Spleen (tissue), 7 donors: ENCODE measurements at regions not wholly inside any gene's neighbourhood (a gene's known extent, or its start where the extent isn't known, plus 50 kb on each side); places are given as distances from the start of the nearest gene placed in this dataset.

ENCODE experiments used
- POLR2A ChIP-seq, 3 donors: fragments of 450-650 bp; IDR thresholded peaks; one replicate each; pipeline ENCODE4 v1.5.1; 2017; ENCODE audit warnings: antibody characterized with exemption in 3 of 3, mild to moderate bottlenecking in 1 of 3
- TF ChIP-seq, protein P1 (sequence below), 11 experiments: fragments of 200-600 bp in 7 of 11; fragments of 450-650 bp in 4 of 11; sonication (generic) in 4 of 11; IDR thresholded peaks in 8 of 11; conservative IDR thresholded peaks in 3 of 11; 1 replicate in 7 of 11; 2 replicates in 4 of 11; pipeline versions ENCODE4 v1.4.0 to v1.8.0; 2016 to 2021; ENCODE audit warnings: antibody characterized with exemption in 11 of 11, inconsistent platforms in 4 of 11, mild to moderate bottlenecking in 1 of 11
- donor health status: DM: no; HTN: no; CAD: no; lungs with moderate emphysema.
- donor health status: DM: no; HTN: no; CAD: no.
- donor health status: DM: no; HTN: no; CAD: no.

GRCh38 chr10:23585186-23585585 is 146.3 kb downstream of the OTUD1 start:
- TF ChIP-seq, protein P1, sequence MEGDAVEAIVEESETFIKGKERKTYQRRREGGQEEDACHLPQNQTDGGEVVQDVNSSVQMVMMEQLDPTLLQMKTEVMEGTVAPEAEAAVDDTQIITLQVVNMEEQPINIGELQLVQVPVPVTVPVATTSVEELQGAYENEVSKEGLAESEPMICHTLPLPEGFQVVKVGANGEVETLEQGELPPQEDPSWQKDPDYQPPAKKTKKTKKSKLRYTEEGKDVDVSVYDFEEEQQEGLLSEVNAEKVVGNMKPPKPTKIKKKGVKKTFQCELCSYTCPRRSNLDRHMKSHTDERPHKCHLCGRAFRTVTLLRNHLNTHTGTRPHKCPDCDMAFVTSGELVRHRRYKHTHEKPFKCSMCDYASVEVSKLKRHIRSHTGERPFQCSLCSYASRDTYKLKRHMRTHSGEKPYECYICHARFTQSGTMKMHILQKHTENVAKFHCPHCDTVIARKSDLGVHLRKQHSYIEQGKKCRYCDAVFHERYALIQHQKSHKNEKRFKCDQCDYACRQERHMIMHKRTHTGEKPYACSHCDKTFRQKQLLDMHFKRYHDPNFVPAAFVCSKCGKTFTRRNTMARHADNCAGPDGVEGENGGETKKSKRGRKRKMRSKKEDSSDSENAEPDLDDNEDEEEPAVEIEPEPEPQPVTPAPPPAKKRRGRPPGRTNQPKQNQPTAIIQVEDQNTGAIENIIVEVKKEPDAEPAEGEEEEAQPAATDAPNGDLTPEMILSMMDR (IDR thresholded peaks at IDR 0.05 in 8 of 11, conservative IDR thresholded peaks at IDR 0.05 in 3 of 11), result no peak
- TF ChIP-seq POLR2A (IDR thresholded peaks at IDR 0.05), result no peak
